ENCODE measurements at regions not wholly inside any gene's neighbourhood (a gene's known extent, or its start where the extent isn't known, plus 50 kb on each side); places are given as distances from the start of the nearest gene placed in this dataset.

GRCh38 chr6:155807243-155807642 is 351.6 kb upstream of the NOX3 start:
- TF ChIP-seq POLR2A (IDR thresholded peaks at IDR 0.05) (no peak), CTCF (IDR thresholded peaks at IDR 0.05) (no peak), EP300 (IDR thresholded peaks at IDR 0.05) (no peak)
